Erythroblast (primary cell): ENCODE measurements at regions not wholly inside any gene's neighbourhood (a gene's known extent, or its start where the extent isn't known, plus 50 kb on each side); places are given as distances from the start of the nearest gene placed in this dataset.

Source experiments
- GATA1 ChIP-seq: IDR thresholded peaks from 2 replicates; pipeline ENCODE4 v1.6.1; 2011; ENCODE audit warnings: low read depth, mild to moderate bottlenecking, control low read depth, low read length, moderate library complexity
- POLR2A ChIP-seq: IDR thresholded peaks from 2 replicates; pipeline ENCODE4 v1.6.1; 2011; ENCODE audit warnings: mild to moderate bottlenecking, low read length

DNA sequence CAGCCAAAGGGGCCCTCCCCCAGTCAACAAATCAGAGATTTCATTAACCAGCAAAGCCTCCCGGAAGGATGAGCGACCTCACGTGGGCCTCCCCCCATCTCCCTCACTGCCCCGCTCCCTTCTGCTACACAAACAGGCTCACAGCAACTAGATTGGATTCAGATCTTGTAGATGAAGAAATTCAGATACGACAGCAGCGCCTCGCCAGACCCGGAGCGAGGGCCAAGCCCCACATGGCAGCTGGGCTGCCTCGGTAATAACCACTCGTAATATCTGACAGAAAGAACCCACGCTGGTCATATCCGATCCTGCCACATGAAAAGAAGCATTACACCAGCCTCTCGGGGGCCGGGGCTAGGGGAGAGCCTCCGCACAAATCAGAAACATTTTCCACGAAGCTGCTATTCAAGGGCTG, 581.3 kb downstream of the BCOR start:
- TF ChIP-seq POLR2A, result no peak
- TF ChIP-seq GATA1, result no peak
